ENCODE measurements at regions not wholly inside any gene's neighbourhood (a gene's known extent, or its start where the extent isn't known, plus 50 kb on each side); places are given as distances from the start of the nearest gene placed in this dataset.
A peak's percentile ranks its signal among the peaks of the same experiment; 100 is the strongest.
"Not testable (repeated sequence)": the region's sequence is repeated elsewhere in the genome, so short reads cannot be mapped to it uniquely, and the experiment has no call there.

DNA sequence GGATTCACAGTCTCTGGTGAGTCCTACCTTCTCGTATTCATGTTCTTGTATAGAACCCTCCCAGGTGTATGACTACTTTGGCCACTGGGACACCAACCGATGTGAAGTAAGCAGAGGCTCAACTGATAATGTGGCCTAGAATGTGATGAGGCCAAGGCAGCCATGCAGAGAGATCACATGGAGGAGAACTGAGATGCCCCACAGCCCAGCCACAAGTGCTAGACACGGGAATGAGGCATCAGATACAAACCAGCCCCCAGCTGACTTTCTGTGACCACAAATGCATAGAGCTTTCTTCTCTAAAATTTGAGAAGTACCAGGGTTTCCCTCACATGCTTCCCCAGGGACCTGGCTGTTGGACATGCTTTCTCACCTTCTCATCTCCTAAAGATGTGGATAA lies 375.7 kb downstream of the CCSER2 start:
- no peak for ATAC-seq

DNA sequence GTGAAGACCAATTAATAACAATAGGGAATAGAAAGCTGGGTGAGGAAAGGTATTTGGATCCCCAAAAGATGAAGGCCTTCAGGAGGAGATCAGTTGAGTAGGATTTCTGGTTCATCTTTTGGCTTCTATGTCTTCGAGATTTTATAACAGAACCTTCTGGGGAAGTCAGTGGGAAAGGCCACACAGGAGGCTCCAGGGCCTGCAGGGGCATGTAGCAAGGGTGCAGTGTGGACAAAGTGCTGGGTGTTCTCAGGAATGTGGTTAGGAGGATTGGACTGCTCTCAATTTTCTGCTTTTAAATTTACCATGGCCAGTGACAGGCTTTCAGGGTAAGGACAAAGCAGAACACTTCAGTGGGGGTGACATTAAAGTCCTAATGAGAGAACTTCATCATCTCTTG lies 378.0 kb downstream of the CCSER2 start:
- ATAC-seq, result no peak

GRCh38 chr10:84706875-84707274 lies 378.5 kb downstream of the CCSER2 start:
- no peak for ATAC-seq

DNA sequence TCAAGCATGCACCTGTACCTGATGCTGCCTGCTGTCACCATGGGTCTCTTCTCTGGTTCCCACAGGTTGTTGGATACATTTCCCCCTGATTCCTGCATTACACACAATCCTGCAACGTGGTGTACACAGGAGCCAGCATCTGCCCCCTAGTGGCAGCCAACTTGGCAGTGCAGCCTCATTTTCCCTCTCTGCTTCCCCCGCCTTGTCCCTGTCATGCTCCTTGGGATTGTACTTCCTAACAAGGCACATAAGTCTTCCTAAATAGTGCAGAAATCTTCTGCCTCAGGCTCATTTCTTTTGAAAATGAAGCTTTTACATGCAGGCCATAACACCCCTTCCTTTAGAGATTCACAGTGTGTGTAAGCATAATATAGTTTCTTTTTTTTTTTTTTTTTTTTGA lies 387.5 kb downstream of the CCSER2 start:
- peak; percentile 61 for ATAC-seq

DNA sequence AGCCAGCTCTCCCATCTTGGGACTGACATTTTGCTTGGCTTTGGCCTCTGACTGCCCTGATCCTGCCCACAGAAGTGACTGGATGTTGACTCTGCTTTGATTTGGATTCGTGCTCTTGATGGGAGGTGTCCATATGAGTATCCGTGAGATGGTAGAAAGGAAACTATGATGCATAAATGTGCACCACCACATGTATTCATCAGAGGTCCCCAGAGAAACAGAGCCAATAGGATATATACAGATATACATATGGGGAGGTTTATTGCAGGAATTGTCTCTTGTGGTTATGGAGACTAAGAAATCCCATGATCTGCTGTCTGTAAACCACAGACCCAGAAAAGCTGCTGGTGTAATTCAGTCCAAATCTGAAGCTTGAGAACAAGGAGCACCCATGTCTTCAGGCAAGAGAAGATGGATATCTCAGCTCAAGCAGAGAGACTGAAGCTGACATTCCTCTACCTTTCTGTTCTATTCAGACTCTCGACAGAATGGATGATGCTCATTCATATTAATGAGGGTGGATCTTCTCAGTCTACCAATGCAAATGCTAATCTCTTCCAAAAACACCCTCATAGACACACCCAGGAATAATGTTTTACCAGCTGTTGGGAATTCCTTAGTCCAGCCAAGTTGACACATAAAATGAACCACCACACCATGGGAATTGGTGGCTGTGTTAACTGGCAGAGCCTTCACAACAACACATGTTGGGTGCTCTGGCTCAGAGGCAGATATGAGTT lies 390.7 kb downstream of the CCSER2 start:
- no peak for ATAC-seq

DNA sequence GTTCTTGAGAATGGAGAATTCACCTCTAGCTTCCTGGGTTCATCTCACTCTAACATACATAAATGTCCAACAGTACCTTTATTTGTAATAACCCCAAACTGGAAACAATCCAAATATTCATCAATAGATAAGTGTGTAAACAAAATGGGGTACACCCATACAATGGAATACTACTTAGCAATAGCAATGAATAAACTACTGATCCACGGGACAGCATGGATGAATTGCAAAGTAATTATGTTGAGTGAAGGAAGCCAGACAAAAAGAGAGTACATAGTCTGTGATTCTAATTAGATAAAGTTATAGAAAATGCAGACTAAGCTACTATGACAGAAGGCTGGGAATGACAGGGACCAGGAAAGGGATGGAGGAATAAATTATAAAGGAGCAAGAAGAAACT lies 391.3 kb downstream of the CCSER2 start:
- no peak for ATAC-seq

DNA sequence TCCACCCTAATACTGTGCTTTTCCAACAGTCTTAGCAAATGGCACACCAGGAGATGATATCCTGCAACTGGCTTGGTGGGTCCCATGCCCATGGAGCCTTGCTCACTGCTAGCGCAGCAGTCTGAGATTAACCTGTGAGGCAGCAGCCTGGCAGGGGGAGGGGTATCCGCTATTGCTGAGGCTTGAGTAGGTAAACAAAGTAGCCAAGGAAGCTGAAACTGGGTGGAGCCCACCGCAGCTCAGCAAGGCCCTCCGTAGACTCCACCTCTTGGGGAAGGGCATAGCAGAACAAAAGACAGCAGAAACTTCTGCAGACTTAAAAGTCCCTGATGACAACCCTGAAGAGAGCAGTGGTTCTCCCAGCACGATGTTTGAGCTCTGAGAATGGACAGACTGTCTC lies 399.0 kb downstream of the CCSER2 start:
- no peak for ATAC-seq

DNA sequence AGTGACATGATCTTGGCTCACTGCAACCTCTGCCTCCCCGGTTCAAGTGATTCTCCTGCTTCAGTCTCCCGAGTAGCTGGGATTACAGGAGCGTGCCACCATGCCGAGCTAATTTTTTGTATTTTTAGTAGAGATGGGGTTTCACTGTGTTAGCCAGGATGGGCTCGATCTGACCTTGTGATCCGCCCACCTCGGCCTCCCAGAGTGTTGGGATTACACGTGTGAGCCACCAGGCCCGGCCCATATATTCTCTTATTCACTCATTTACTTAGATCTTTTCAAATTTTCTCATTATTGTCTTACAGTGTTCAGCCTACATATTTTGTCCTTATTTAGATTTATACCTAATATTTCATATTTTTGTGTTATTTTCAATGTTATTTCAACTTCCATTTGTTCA lies 410.7 kb downstream of the CCSER2 start:
- ATAC-seq, result not testable (repeated sequence)

- no peak for ATAC-seq
Measured at GRCh38 chr10:84739641-84740040, 411.3 kb downstream of the CCSER2 start.

GRCh38 chr10:84743483-84743882 lies 415.1 kb downstream of the CCSER2 start:
- ATAC-seq, result no peak

DNA sequence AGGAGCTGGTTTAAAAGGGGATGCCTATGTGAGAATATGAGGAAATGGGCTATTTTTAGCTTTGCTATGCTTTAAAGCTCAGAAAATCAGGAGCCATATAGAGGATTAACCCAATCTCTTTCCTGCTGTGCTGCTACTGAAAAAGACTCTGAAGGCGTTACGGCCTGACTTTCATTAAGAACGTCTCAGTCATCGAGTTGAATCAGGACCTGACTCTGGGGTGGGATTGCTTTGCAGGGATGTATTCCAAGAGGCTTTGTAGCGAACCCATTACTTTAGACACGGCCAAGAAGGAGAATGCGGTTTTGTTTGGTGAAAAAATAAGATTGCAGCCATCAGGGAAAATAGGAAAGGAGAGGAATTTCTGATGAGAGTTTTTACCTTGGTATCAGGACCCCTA lies 426.9 kb downstream of the CCSER2 start:
- no peak for ATAC-seq

DNA sequence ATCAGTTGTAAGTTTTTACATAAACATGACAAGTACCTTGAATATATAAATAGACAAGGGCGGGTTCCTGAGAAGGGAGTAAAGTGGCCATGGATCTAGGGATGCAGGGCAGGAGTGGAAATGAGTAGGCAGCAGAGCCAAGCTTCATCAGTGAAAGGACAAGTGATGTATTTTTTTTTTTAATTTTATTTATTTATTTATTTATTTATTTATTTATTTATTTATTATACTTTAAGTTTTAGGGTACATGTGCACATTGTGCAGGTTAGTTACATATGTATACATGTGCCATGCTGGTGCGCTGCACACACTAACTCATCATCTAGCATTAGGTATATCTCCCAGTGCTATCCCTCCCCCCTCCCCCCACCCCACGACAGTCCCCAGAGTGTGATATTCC lies 428.3 kb downstream of the CCSER2 start:
- not testable (repeated sequence) for ATAC-seq

DNA sequence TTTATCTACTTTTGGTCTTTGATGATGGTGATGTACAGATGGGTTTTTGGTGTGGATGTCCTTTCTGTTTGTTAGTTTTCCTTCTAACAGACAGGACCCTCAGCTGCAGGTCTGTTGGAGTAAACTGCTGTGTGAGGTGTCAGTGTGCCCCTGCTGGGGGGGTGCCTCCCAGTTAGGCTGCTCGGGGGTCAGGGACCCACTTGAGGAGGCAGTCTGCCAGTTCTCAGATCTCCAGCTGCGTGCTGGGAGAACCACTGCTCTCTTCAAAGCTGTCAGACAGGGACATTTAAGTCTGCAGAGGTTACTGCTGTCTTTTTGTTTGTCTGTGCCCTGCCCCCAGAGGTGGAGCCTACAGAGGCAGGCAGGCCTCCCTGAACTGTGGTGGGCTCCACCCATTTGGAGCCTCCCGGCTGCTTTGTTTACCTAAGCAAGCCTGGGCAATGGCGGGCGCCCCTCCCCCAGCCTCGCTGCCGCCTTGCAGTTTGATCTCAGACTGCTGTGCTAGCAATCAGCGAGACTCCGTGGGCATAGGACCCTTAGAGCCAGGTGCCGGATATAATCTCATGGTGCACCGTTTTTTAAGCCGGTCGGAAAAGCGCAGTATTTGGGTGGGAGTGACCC lies 433.7 kb downstream of the CCSER2 start:
- not testable (repeated sequence) for ATAC-seq

GRCh38 chr10:84762754-84763394 lies 434.5 kb downstream of the CCSER2 start:
- no peak for ATAC-seq

GRCh38 chr10:84763965-84764364 lies 435.6 kb downstream of the CCSER2 start:
- ATAC-seq, result no peak

- no peak for ATAC-seq
Measured at GRCh38 chr10:84765086-84765485, 436.7 kb downstream of the CCSER2 start.

GRCh38 chr10:84765656-84766055 lies 437.3 kb downstream of the CCSER2 start:
- no peak for ATAC-seq

GRCh38 chr10:84766923-84767322 lies 438.5 kb downstream of the CCSER2 start:
- ATAC-seq, result no peak

- ATAC-seq, result no peak
Measured at GRCh38 chr10:84768132-84768531, 439.7 kb downstream of the CCSER2 start.

GRCh38 chr10:84770824-84771223 lies 442.4 kb downstream of the CCSER2 start:
- ATAC-seq, result no peak

- ATAC-seq, result peak; percentile 60
Measured at GRCh38 chr10:84783386-84783785, 455.0 kb downstream of the CCSER2 start.

DNA sequence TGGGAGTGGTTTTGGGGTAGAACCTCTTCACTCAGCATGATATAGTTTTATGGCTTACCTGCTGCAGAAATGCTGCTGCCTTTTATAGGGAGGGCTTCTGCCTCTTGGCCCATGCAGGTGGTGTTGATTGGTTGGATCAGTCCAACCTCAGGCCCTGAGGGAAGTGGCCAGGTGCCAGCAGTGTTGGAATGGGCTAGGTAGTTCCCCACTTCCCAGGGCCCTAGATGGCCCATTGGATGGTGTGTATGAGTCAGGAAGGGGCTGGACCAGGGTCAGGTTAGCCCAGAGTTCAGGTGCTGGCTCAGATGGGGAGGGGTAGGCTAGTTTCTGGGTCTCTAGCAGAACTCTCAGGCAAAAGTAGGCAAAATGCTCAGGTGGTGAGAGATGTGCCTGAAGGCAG lies 455.5 kb downstream of the CCSER2 start:
- no peak for ATAC-seq

GRCh38 chr10:84784749-84785148 lies 456.4 kb downstream of the CCSER2 start:
- no peak for ATAC-seq

DNA sequence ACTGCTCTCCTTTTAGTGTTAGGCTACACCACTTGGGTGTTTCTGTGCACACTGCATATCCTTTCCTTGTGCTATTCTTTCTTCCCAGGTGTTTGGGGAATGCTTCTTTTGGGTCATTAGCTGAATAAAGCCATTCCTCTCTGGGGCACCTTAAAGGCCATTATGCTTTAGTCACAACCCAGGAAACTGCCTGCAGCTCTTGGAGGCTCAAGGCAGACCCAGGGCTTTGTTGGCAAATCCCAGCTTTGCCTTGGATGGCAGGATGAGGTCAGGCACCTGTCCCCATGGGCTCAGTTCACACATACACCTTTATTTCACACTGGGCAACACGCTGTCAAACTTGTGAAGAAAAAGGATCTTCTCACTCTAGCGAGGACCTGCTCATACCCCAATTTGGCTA lies 460.6 kb downstream of the CCSER2 start:
- no peak for ATAC-seq
